GM12892 (cell line): ENCODE measurements at regions not wholly inside any gene's neighbourhood (a gene's known extent, or its start where the extent isn't known, plus 50 kb on each side); places are given as distances from the start of the nearest gene placed in this dataset.

Experiments
- POLR2A ChIP-seq: IDR thresholded peaks from 2 replicates; pipeline ENCODE4 v1.6.1; 2011; ENCODE audit warnings: low read depth, low read length, control low read depth
- TAF1 ChIP-seq: IDR thresholded peaks from 2 replicates; pipeline ENCODE4 v1.6.1; 2011; ENCODE audit warnings: low read depth, mild to moderate bottlenecking, control low read depth, low read length, borderline replicate concordance

DNA sequence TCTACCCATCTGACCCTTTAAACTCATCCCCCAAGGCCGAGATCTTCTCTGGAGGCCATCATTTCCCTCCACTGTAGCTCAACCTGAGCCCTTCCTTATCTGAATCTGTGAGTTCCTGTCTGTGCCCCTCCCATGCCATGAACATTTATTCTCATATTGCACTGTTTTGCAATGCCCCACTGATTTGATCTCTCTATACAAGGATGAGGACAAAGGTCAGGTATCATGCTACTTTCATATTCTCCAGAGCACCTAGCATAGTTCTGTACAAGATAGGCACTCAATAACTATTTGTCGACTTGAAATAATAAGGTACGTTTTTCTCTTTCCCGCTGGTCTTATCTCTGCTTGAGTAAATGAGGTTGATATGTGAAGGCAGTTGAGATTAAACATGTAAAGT, 135.5 kb downstream of the KLF5 start:
- TF ChIP-seq POLR2A, result no peak
- no peak for TF ChIP-seq TAF1
